Esophagus squamous epithelium (tissue), 5 donors: ENCODE measurements at regions not wholly inside any gene's neighbourhood (a gene's known extent, or its start where the extent isn't known, plus 50 kb on each side); places are given as distances from the start of the nearest gene placed in this dataset.

Experiments used
- DNase-seq: peaks from one replicate; lab custom pipeline; 2025; lab: John Stamatoyannopoulos, UW
- H3K27ac ChIP-seq, 4 donors: fragments of 200-600 bp; sonication (generic); one replicate each; pipeline ENCODE4 v1.5.1; 2016 to 2019; ENCODE audit warnings: mild to moderate bottlenecking in 1 of 4
- H3K27me3 ChIP-seq, 4 donors: fragments of 200-600 bp; sonication (generic); 1 replicate in 3 of 4; 2 replicates in 1 of 4; pipeline versions ENCODE4 v1.5.1 to v1.6.0; 2017 to 2021; ENCODE audit warnings: antibody characterized with exemption in 1 of 4
- H3K36me3 ChIP-seq, 3 donors: fragments of 200-600 bp; sonication (generic); one replicate each; pipeline ENCODE4 v1.5.1; 2016 to 2019
- H3K4me1 ChIP-seq, 3 donors: fragments of 200-600 bp; sonication (generic); one replicate each; pipeline ENCODE4 v1.5.1; 2017 to 2019
- H3K4me3 ChIP-seq, 4 donors: fragments of 200-600 bp; sonication (generic); 1 replicate in 3 of 4; 2 replicates in 1 of 4; pipeline ENCODE4 v1.5.1; 2016 to 2019; ENCODE audit warnings: mild to moderate bottlenecking in 2 of 4, moderate library complexity in 1 of 4
- H3K9me3 ChIP-seq, 3 donors: fragments of 200-600 bp; sonication (generic); one replicate each; pipeline ENCODE4 v1.5.1; 2016 to 2019
- CTCF ChIP-seq, 6 experiments: fragments of 450-650 bp in 4 of 6; fragments of 200-600 bp in 2 of 6; sonication (generic) in 2 of 6; IDR thresholded peaks; one replicate each; pipeline ENCODE4 v1.5.1; 2016 to 2019; ENCODE audit warnings: antibody characterized with exemption in 6 of 6, mild to moderate bottlenecking in 4 of 6, moderate library complexity in 4 of 6
- POLR2A ChIP-seq, 4 donors: fragments of 450-650 bp; IDR thresholded peaks; one replicate each; pipeline ENCODE4 v1.6.1; 2017; ENCODE audit warnings: antibody characterized with exemption in 4 of 4, mild to moderate bottlenecking in 4 of 4, moderate library complexity in 3 of 4
- WGBS, 2 donors: methylation state at CpG; one replicate each; pipeline ENCODE4 v1.1.5; 2018; 5-methylcytosine and 5-hydroxymethylcytosine counted together
- intact Hi-C: fragments of 100-400 bp; cut with DNase I; formaldehyde crosslinking; loops from one replicate; pipeline ENCODE4 v1.15.0; 2022
- donor health status: DM: yes; HTN: yes; CAD: no.

- Histone ChIP-seq H3K9me3 (no peaks in the 10 kb centered on the region), H3K4me3 (no peak overlapping the region), H3K36me3 (no peaks in the 10 kb centered on the region), H3K4me1 (peaks cover 0 to 42% (median 7%) of the 10 kb centered on the region in 3 donors), H3K27me3 (peaks cover 0 to 94% (median 0%) of the 10 kb centered on the region in 4 donors), H3K27ac (no peak overlapping the region)
- TF ChIP-seq POLR2A (IDR thresholded peaks at IDR 0.05) (no peak), CTCF (IDR thresholded peaks at IDR 0.05) (no peak)
- 24 to 40% methylated on average over 11 to 16 of the region's 18 CpGs for WGBS, 2 donors
- intact Hi-C loops = no loop called here
- DNase-seq = no peak
These were observed 642.3 kb downstream of the AJAP1 start for GRCh38 chr1:5296557-5297179.

- no peak for DNase-seq
- Histone ChIP-seq H3K27ac (no peak overlapping the region), H3K36me3 (no peaks in the 10 kb centered on the region), H3K9me3 (no peaks in the 10 kb centered on the region), H3K4me3 (no peak overlapping the region), H3K4me1 (peaks cover 0 to 42% (median 7%) of the 10 kb centered on the region in 3 donors), H3K27me3 (peaks cover 0 to 94% (median 0%) of the 10 kb centered on the region in 4 donors)
- 26 to 34% methylated on average over 11 of the region's 12 CpGs for WGBS, 2 donors
- intact Hi-C loops = no loop called here
- TF ChIP-seq POLR2A (IDR thresholded peaks at IDR 0.05) = no peak
- TF ChIP-seq CTCF (IDR thresholded peaks at IDR 0.05) = no peak
These were observed 641.7 kb downstream of the AJAP1 start for GRCh38 chr1:5296095-5296494.

GRCh38 chr1:5291889-5292288 is 637.5 kb downstream of the AJAP1 start:
- no peak overlapping the region for H3K4me3 ChIP-seq

GRCh38 chr1:5287178-5288150 is 633.1 kb downstream of the AJAP1 start:
- Histone ChIP-seq H3K27ac (no peak overlapping the region), H3K4me1 (no peaks in the 10 kb centered on the region), H3K36me3 (no peaks in the 10 kb centered on the region), H3K4me3 (no peak overlapping the region), H3K27me3 (peaks cover 0 to 95% (median 0%) of the 10 kb centered on the region in 4 donors), H3K9me3 (peaks cover 0 to 5% (median 0%) of the 10 kb centered on the region in 3 donors)
- intact Hi-C loops = no loop called here
- no peak for DNase-seq
- 39% methylated on average over 9 to 17 of the region's 17 CpGs for WGBS, 2 donors
- TF ChIP-seq POLR2A (IDR thresholded peaks at IDR 0.05) = no peak
- no peak for TF ChIP-seq CTCF (IDR thresholded peaks at IDR 0.05)

More at GRCh38 chr1:5291889-5292288, 637.5 kb downstream of the AJAP1 start:
- H3K9me3 ChIP-seq = no peaks in the 10 kb centered on the region
- WGBS, 2 donors = 63 to 66% methylated on average over 3 to 5 of the region's 6 CpGs
- H3K4me1 ChIP-seq = peaks cover 0 to 31% (median 4%) of the 10 kb centered on the region in 3 donors
- intact Hi-C loops = no loop called here
- no peak for DNase-seq
- peaks cover 0 to 89% (median 0%) of the 10 kb centered on the region in 4 donors for H3K27me3 ChIP-seq
- H3K27ac ChIP-seq = no peak overlapping the region
- no peak for TF ChIP-seq POLR2A (IDR thresholded peaks at IDR 0.05)
- TF ChIP-seq CTCF (IDR thresholded peaks at IDR 0.05) = no peak
- no peaks in the 10 kb centered on the region for H3K36me3 ChIP-seq

- intact Hi-C loops = no loop called here
- WGBS, 2 donors = 25 to 50% methylated on average over 1 to 2 of the region's 2 CpGs
- Histone ChIP-seq H3K4me1 (no peaks in the 10 kb centered on the region), H3K9me3 (peaks cover 0 to 5% (median 0%) of the 10 kb centered on the region in 3 donors), H3K27me3 (peaks cover 0 to 95% (median 0%) of the 10 kb centered on the region in 4 donors), H3K27ac (no peak overlapping the region), H3K36me3 (no peaks in the 10 kb centered on the region), H3K4me3 (no peak overlapping the region)
- TF ChIP-seq POLR2A (IDR thresholded peaks at IDR 0.05) (no peak), CTCF (IDR thresholded peaks at IDR 0.05) (peak in 1 of 6 experiments; percentile 42)
- no peak for DNase-seq
These were observed 631.8 kb downstream of the AJAP1 start for GRCh38 chr1:5286244-5286643.
